GM18867 (cell line): ENCODE measurements at regions not wholly inside any gene's neighbourhood (a gene's known extent, or its start where the extent isn't known, plus 50 kb on each side); places are given as distances from the start of the nearest gene placed in this dataset.

Experiments used
- ATAC-seq: cut with Tn5 transposase; IDR thresholded peaks from one replicate; pipeline ENCODE4 v1.9.1; 2021; ENCODE audit warnings: mild to moderate bottlenecking, moderate library complexity; ENCODE audit not compliant: unreplicated experiment

GRCh38 chr7:47724335-47724982 is 142.5 kb upstream of the TNS3 start:
- ATAC-seq: no peak

GRCh38 chr7:47722126-47722525 is 140.2 kb upstream of the TNS3 start:
- no peak for ATAC-seq

GRCh38 chr7:47721670-47722069 is 139.8 kb upstream of the TNS3 start:
- ATAC-seq: no peak

GRCh38 chr7:47720907-47721244 is 139.0 kb upstream of the TNS3 start:
- no peak for ATAC-seq

DNA sequence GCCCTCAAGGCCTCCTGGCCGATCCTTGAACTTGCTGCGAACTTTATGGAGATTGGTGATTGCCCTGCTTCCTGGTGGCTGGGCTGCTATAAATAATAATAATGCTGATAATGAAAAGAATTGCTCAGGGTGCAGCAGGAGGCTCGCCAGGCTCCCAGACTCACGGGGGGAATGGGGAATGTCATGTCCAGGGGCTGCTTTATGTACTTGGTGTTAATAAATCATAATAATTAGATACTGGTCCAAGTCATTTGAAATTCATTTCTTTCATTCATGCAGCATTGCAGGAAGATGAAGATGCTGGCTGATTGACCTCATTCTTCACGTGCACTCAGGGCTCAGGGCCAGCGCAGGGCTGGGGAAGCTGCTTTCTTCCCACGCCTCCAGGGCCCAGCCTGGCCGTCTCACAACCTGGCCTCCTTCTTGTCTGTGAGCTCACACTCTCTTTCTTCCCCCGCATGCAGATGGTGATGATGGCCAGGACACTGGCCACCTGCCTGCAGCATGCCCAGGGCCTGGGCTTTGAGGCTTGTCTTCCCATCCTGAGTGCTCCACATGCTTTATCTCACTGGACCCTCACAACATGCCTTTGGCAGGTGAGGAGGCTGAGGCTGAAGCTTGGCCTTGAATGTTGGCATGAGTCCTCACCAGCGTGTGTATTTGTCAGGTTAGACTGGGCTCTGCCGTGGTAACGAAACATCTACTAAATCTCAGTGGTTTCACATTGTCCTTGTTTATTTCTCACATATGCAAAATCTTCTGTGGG is 138.4 kb upstream of the TNS3 start:
- peak; percentile 87 for ATAC-seq

GRCh38 chr7:47719675-47720074 is 137.8 kb upstream of the TNS3 start:
- no peak for ATAC-seq

DNA sequence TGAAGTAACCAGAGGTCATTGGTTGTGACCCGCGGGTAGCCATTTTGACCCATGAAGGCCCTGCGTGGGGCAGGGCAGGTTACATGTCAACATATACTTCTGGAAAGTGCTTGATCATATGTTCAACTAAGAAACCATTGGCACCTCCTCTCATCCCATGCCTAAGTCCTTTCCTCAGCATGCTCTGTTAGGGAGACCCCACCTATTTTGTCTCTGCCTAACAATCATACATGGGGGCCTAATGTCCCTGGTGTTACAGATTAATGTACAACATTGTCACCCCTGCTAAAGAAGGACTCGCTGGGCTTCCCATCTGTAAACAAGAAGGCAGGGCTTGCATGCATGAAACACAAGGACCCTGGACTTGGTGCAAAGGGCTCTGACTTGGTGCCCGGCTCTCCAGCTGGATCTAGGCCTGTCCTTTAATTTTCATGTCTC is 133.7 kb upstream of the TNS3 start:
- ATAC-seq: peak; percentile 16

GRCh38 chr7:47714669-47715607 is 133.0 kb upstream of the TNS3 start:
- peak; percentile 96 for ATAC-seq

DNA sequence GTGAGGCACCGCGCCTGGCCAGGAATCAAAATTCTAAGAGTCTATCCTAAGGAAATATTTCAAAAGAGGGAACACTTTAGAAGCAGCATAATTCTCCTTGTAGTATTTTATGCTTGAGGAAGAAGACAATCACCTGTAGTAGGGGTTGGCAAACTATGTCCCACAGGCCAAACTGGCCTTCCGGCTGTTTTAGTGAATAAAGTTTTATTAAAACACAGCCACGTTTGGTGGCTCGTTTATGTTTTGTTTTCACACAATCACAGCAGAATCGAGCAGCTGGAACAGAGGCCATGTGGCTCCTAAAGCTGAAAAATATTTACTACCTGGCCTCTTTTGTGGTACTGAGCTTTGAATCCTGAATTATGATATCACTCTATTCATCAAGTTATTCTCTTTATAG is 131.7 kb upstream of the TNS3 start:
- ATAC-seq: no peak

GRCh38 chr7:47712416-47712815 is 130.5 kb upstream of the TNS3 start:
- no peak for ATAC-seq

GRCh38 chr7:47711776-47712175 is 129.9 kb upstream of the TNS3 start:
- ATAC-seq: no peak

DNA sequence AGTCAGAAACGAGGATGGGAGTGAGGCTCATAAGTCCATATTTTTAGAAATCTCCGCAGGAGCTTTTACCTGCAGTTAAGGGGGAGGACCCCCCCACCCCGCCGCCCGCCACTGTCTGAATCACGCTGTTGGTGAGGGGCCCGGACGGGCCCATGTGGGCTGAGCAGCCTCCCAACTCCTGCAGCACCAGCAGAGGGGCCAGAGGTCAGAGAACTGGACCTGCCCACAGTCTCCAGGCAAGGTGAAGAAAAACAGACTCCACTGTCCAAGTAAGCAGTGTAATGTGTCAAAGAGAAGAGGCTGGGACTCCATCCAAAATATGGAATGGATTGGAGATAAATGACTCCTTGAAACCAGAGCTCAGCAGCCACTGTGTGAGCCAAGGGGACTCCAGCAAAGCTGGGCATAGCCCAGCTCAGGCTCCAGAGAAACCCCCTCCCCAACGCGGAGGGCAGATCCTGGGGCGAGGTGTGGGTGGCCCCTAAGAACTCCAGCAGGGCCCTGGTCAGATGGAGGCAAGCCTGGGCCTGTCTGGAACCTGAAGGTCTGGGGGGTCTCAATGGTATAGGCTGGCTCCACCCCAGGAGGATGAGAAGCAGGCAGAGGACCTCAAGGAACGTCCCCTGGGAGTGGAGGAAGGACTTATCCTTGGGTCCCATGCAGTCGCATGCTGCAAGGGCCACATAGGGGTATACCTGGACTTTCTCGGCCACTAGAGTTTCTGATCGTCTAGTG is 128.5 kb upstream of the TNS3 start:
- no peak for ATAC-seq

GRCh38 chr7:47709451-47709850 is 127.5 kb upstream of the TNS3 start:
- no peak for ATAC-seq

- ATAC-seq: no peak
Measured at GRCh38 chr7:47709051-47709450, 127.1 kb upstream of the TNS3 start.

- ATAC-seq: no peak
Measured at GRCh38 chr7:47707583-47707982, 125.7 kb upstream of the TNS3 start.

GRCh38 chr7:47704936-47705335 is 123.0 kb upstream of the TNS3 start:
- ATAC-seq: no peak

DNA sequence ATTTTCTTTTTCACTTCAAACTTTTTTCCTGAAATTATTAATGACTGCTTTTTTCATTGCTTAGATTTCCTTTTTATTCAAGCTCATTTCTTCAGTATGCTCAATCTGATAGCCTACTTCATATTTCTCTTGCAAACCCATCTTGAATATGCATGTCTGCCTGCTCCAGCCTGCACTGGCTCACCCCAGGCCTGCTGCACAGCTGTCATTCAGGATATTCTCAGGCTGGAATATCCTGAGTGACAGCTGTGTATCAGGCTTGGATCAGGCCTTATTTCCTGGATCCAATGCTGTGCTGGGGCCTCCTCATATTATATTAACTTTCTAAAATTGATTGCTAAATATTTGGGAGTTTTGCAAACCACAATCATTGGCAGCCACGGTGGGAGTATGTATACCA is 120.2 kb upstream of the TNS3 start:
- no peak for ATAC-seq

GRCh38 chr7:47698386-47698785 is 116.5 kb upstream of the TNS3 start:
- ATAC-seq: no peak

DNA sequence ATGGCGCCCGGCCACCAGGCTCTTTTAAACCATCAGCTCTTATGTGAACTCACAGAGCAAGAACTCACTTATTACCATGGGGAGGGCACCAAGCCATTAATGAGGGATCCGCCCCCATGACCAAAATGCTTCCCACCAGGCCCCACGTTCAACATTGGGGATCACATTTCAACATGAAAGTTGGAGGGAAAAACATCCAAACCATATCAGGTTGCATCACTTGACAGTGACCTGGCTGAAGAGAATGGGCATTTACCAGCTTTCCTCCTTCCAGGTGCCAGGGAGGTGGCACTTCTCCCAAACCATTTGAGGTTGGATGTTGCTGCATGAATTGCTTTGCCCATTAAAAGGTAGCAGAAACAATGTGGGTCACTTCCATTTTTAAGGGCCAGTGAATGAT is 115.6 kb upstream of the TNS3 start:
- no peak for ATAC-seq

- ATAC-seq: no peak
Measured at GRCh38 chr7:47696152-47696710, 114.3 kb upstream of the TNS3 start.

GRCh38 chr7:47693216-47693615 is 111.3 kb upstream of the TNS3 start:
- no peak for ATAC-seq
